Right atrium auricular region (tissue), 2 donors: ENCODE measurements at regions not wholly inside any gene's neighbourhood (a gene's known extent, or its start where the extent isn't known, plus 50 kb on each side); places are given as distances from the start of the nearest gene placed in this dataset.

Experiments used
- DNase-seq: peaks from one replicate; pipeline ENCODE4 v3.0.0-alpha.2; 2019; ENCODE audit warnings: low spot score
- H3K27ac ChIP-seq, 2 donors: fragments of 200-600 bp; sonication (generic); 1 replicate in 1 of 2; 2 replicates in 1 of 2; pipeline ENCODE4 v1.5.1; 2016 to 2019
- H3K27me3 ChIP-seq, 2 donors: fragments of 200-600 bp; sonication (generic); one replicate each; pipeline versions ENCODE4 v1.5.1 to v1.6.0; 2017 to 2019
- H3K36me3 ChIP-seq: fragments of 200-600 bp; sonication (generic); one replicate; pipeline ENCODE4 v1.5.1; 2016
- H3K4me1 ChIP-seq, 2 donors: fragments of 200-600 bp; sonication (generic); one replicate each; pipeline versions ENCODE4 v1.5.1 to v1.6.0; 2017 to 2019
- H3K4me3 ChIP-seq, 2 donors: fragments of 200-600 bp; sonication (generic); 1 replicate in 1 of 2; 2 replicates in 1 of 2; pipeline ENCODE4 v1.5.1; 2017 to 2019; ENCODE audit warnings: mild to moderate bottlenecking in 1 of 2, moderate library complexity in 1 of 2
- H3K9me3 ChIP-seq, 2 donors: fragments of 200-600 bp; sonication (generic); one replicate each; pipeline ENCODE4 v1.5.1; 2019
- CTCF ChIP-seq, 2 donors: fragments of 200-600 bp; sonication (generic); IDR thresholded peaks; one replicate each; pipeline ENCODE4 v1.5.1; 2019; ENCODE audit warnings: antibody characterized with exemption in 2 of 2

- H3K9me3 ChIP-seq = no peaks in the 10 kb centered on the region
- H3K27ac ChIP-seq = no peak overlapping the region
- TF ChIP-seq CTCF (IDR thresholded peaks at IDR 0.05) = no peak
- no peaks in the 10 kb centered on the region for H3K36me3 ChIP-seq
- no peak for DNase-seq
- H3K4me3 ChIP-seq = no peak overlapping the region
- no peaks in the 10 kb centered on the region for H3K4me1 ChIP-seq
- no peaks in the 10 kb centered on the region for H3K27me3 ChIP-seq
Observed at GRCh38 chr6:91126876-91127275, 540.0 kb upstream of the MAP3K7 start.

- no peak for TF ChIP-seq CTCF (IDR thresholded peaks at IDR 0.05)
- H3K4me3 ChIP-seq = no peak overlapping the region
- no peak for DNase-seq
- no peaks in the 10 kb centered on the region for H3K27me3 ChIP-seq
- H3K27ac ChIP-seq = no peak overlapping the region
- no peaks in the 10 kb centered on the region for H3K9me3 ChIP-seq
- H3K4me1 ChIP-seq = no peaks in the 10 kb centered on the region
- H3K36me3 ChIP-seq = no peaks in the 10 kb centered on the region
Observed at GRCh38 chr6:91117550-91117949, 530.7 kb upstream of the MAP3K7 start.

GRCh38 chr6:91114123-91114708 is 527.3 kb upstream of the MAP3K7 start:
- Histone ChIP-seq H3K4me1 (no peaks in the 10 kb centered on the region), H3K36me3 (no peaks in the 10 kb centered on the region), H3K4me3 (no peak overlapping the region), H3K9me3 (no peaks in the 10 kb centered on the region), H3K27ac (no peak overlapping the region), H3K27me3 (no peaks in the 10 kb centered on the region)
- TF ChIP-seq CTCF (IDR thresholded peaks at IDR 0.05) = no peak
- DNase-seq = no peak

- no peak for TF ChIP-seq CTCF (IDR thresholded peaks at IDR 0.05)
- Histone ChIP-seq H3K27me3 (no peaks in the 10 kb centered on the region), H3K27ac (no peak overlapping the region), H3K36me3 (no peaks in the 10 kb centered on the region), H3K4me3 (no peak overlapping the region), H3K4me1 (no peaks in the 10 kb centered on the region), H3K9me3 (no peaks in the 10 kb centered on the region)
- no peak for DNase-seq
Observed at GRCh38 chr6:91106083-91106482, 519.2 kb upstream of the MAP3K7 start.

GRCh38 chr6:91105532-91105931 is 518.7 kb upstream of the MAP3K7 start:
- TF ChIP-seq CTCF (IDR thresholded peaks at IDR 0.05) = no peak
- H3K9me3 ChIP-seq = no peaks in the 10 kb centered on the region
- H3K4me3 ChIP-seq = no peak overlapping the region
- no peak for DNase-seq
- no peak overlapping the region for H3K27ac ChIP-seq
- no peaks in the 10 kb centered on the region for H3K4me1 ChIP-seq
- H3K27me3 ChIP-seq = no peaks in the 10 kb centered on the region
- H3K36me3 ChIP-seq = no peaks in the 10 kb centered on the region

GRCh38 chr6:91099479-91099878 is 512.6 kb upstream of the MAP3K7 start:
- no peak for TF ChIP-seq CTCF (IDR thresholded peaks at IDR 0.05)
- H3K4me3 ChIP-seq = no peak overlapping the region
- no peaks in the 10 kb centered on the region for H3K36me3 ChIP-seq
- no peaks in the 10 kb centered on the region for H3K27me3 ChIP-seq
- no peaks in the 10 kb centered on the region for H3K4me1 ChIP-seq
- no peaks in the 10 kb centered on the region for H3K9me3 ChIP-seq
- DNase-seq = no peak
- H3K27ac ChIP-seq = no peak overlapping the region
